Osteoblast (primary cell): ENCODE measurements at regions not wholly inside any gene's neighbourhood (a gene's known extent, or its start where the extent isn't known, plus 50 kb on each side); places are given as distances from the start of the nearest gene placed in this dataset.

ENCODE experiments used
- DNase-seq: peaks from one replicate; pipeline ENCODE4 v3.0.0; 2011; ENCODE audit warnings: low spot score, mixed read lengths; ENCODE audit not compliant: insufficient read length; ENCODE audit errors: missing footprints
- H2AFZ ChIP-seq: 2 replicates; pipeline ENCODE4 v1.6.0; 2011; ENCODE audit warnings: mild to moderate bottlenecking, low read length
- H3K27ac ChIP-seq: 2 replicates; pipeline ENCODE4 v1.5.1; 2011; ENCODE audit warnings: mild to moderate bottlenecking, low read depth, low read length, moderate library complexity
- H3K27me3 ChIP-seq: 2 replicates; pipeline ENCODE4 v1.6.0; 2012; ENCODE audit warnings: mild to moderate bottlenecking, control low read depth, inconsistent platforms, low read length, moderate library complexity; ENCODE audit not compliant: insufficient read depth
- H3K36me3 ChIP-seq: 2 replicates; pipeline ENCODE4 v1.5.1; 2011; ENCODE audit warnings: mild to moderate bottlenecking, low read length, control low read depth, moderate library complexity; ENCODE audit not compliant: insufficient read depth
- H3K4me1 ChIP-seq: 2 replicates; pipeline ENCODE4 v1.5.1; 2011; ENCODE audit warnings: mild to moderate bottlenecking, low read length, control low read depth, moderate library complexity; ENCODE audit not compliant: insufficient read depth
- H3K4me2 ChIP-seq: 2 replicates; pipeline ENCODE4 v1.6.0; 2011; ENCODE audit warnings: mild to moderate bottlenecking, low read length; ENCODE audit not compliant: insufficient read depth
- H3K4me3 ChIP-seq: fragments of 200-600 bp; sonication (generic); 3 replicates; pipeline ENCODE4 v1.5.1; 2012; ENCODE audit warnings: mild to moderate bottlenecking, low read length, inconsistent platforms; ENCODE audit not compliant: insufficient read depth
- H3K79me2 ChIP-seq: 2 replicates; pipeline ENCODE4 v1.6.0; 2012; ENCODE audit warnings: mild to moderate bottlenecking, low read length, control low read depth, inconsistent platforms; ENCODE audit not compliant: insufficient read depth
- H3K9me3 ChIP-seq: 2 replicates; pipeline ENCODE4 v1.5.1; 2011; ENCODE audit warnings: low read depth, low read length, control low read depth
- H4K20me1 ChIP-seq: 2 replicates; pipeline ENCODE4 v1.6.0; 2012; ENCODE audit warnings: mild to moderate bottlenecking, low read length, control low read depth; ENCODE audit not compliant: insufficient read depth
- CTCF ChIP-seq: IDR thresholded peaks from 2 replicates; pipeline ENCODE4 v1.5.1; 2011; ENCODE audit warnings: mild to moderate bottlenecking, low read depth, low read length, moderate library complexity; ENCODE audit errors: extremely low read depth

- TF ChIP-seq CTCF: no peak
- no peak overlapping the region for H3K4me3 ChIP-seq
- no peak for DNase-seq
- H4K20me1 ChIP-seq: no peaks in the 10 kb centered on the region
- no peaks in the 10 kb centered on the region for H3K4me1 ChIP-seq
- H3K79me2 ChIP-seq: no peaks in the 10 kb centered on the region
- no peaks in the 10 kb centered on the region for H3K27me3 ChIP-seq
- no peak overlapping the region for H3K4me2 ChIP-seq
- H3K36me3 ChIP-seq: no peaks in the 10 kb centered on the region
- H2AFZ ChIP-seq: no peak overlapping the region
- no peak overlapping the region for H3K27ac ChIP-seq
- no peaks in the 10 kb centered on the region for H3K9me3 ChIP-seq
Observed at GRCh38 chr18:64276311-64277090, 127.6 kb upstream of the LINC00305 start.

- H3K36me3 ChIP-seq: no peaks in the 10 kb centered on the region
- no peak overlapping the region for H3K4me2 ChIP-seq
- no peaks in the 10 kb centered on the region for H3K9me3 ChIP-seq
- no peak overlapping the region for H3K27ac ChIP-seq
- DNase-seq: no peak
- H3K4me1 ChIP-seq: no peaks in the 10 kb centered on the region
- H3K27me3 ChIP-seq: no peaks in the 10 kb centered on the region
- H3K79me2 ChIP-seq: no peaks in the 10 kb centered on the region
- H2AFZ ChIP-seq: no peak overlapping the region
- no peak overlapping the region for H3K4me3 ChIP-seq
- no peaks in the 10 kb centered on the region for H4K20me1 ChIP-seq
- TF ChIP-seq CTCF: no peak
Observed at GRCh38 chr18:64275593-64276300, 126.9 kb upstream of the LINC00305 start.

- H4K20me1 ChIP-seq: no peaks in the 10 kb centered on the region
- DNase-seq: no peak
- H3K4me2 ChIP-seq: no peak overlapping the region
- no peaks in the 10 kb centered on the region for H3K27me3 ChIP-seq
- no peak overlapping the region for H3K4me3 ChIP-seq
- H3K4me1 ChIP-seq: no peaks in the 10 kb centered on the region
- no peak overlapping the region for H2AFZ ChIP-seq
- no peaks in the 10 kb centered on the region for H3K36me3 ChIP-seq
- no peaks in the 10 kb centered on the region for H3K79me2 ChIP-seq
- no peaks in the 10 kb centered on the region for H3K9me3 ChIP-seq
- no peak overlapping the region for H3K27ac ChIP-seq
- TF ChIP-seq CTCF: no peak
Observed at GRCh38 chr18:64273724-64274123, 124.8 kb upstream of the LINC00305 start.

GRCh38 chr18:64271975-64272659 is 123.2 kb upstream of the LINC00305 start:
- Histone ChIP-seq H3K27ac (no peak overlapping the region), H4K20me1 (no peaks in the 10 kb centered on the region), H3K4me2 (no peak overlapping the region), H3K4me1 (no peaks in the 10 kb centered on the region), H3K79me2 (no peaks in the 10 kb centered on the region), H3K9me3 (no peaks in the 10 kb centered on the region), H3K36me3 (no peaks in the 10 kb centered on the region), H3K4me3 (no peak overlapping the region), H3K27me3 (no peaks in the 10 kb centered on the region), H2AFZ (no peak overlapping the region)
- DNase-seq: no peak
- no peak for TF ChIP-seq CTCF
